CD4-positive, alpha-beta T cell (primary cell): ENCODE measurements at regions not wholly inside any gene's neighbourhood (a gene's known extent, or its start where the extent isn't known, plus 50 kb on each side); places are given as distances from the start of the nearest gene placed in this dataset.
"Not testable (repeated sequence)": the region's sequence is repeated elsewhere in the genome, so short reads cannot be mapped to it uniquely, and the experiment has no call there.

ENCODE experiments used
- ATAC-seq: fragments of 200-7000 bp; cut with Tn5 transposase; one replicate; pipeline ENCODE4 v1.10.0; 2022; ENCODE audit warnings: mild to moderate bottlenecking; ENCODE audit not compliant: poor library complexity
- CTCF ChIA-PET: fragments of 350-600 bp; sonication (Branson Sonifier 250); formaldehyde crosslinking; loops from one replicate; lab custom pipeline; 2021; ENCODE audit warnings: antibody characterized with exemption, inconsistent platforms; lab: Charles Lee
- POLR2A ChIA-PET: fragments of 350-600 bp; sonication (Branson Sonifier 250); formaldehyde crosslinking; loops from one replicate; lab custom pipeline; 2021; ENCODE audit warnings: antibody characterized with exemption, inconsistent platforms; lab: Charles Lee
- DNase-seq, 14 experiments: peaks; one replicate each; pipeline ENCODE4 v3.0.0-alpha.2; 2013 to 2020; ENCODE audit warnings: mixed read lengths in 2 of 14
- H3K27ac ChIP-seq, 2 donors: one replicate each; pipeline versions ENCODE4 v1.5.1 to v1.7.0; 2013; ENCODE audit warnings: low read length in 2 of 2, low read depth in 1 of 2, mild to moderate bottlenecking in 1 of 2
- H3K27me3 ChIP-seq, 2 experiments: 1 replicate in 1 of 2; 2 replicates in 1 of 2; pipeline versions ENCODE4 v1.6.1 to v1.7.0; 2013; ENCODE audit warnings: low read length in 2 of 2, control low read depth in 1 of 2, mild to moderate bottlenecking in 1 of 2, moderate library complexity in 1 of 2; ENCODE audit not compliant: insufficient read depth in 2 of 2, control insufficient read depth in 1 of 2
- H3K36me3 ChIP-seq: one replicate; pipeline ENCODE4 v1.6.1; 2013; ENCODE audit warnings: low read length, control low read depth; ENCODE audit not compliant: insufficient read depth
- H3K4me1 ChIP-seq: one replicate; pipeline ENCODE4 v1.6.1; 2013; ENCODE audit warnings: low read length, control low read depth; ENCODE audit not compliant: insufficient read depth
- H3K4me3 ChIP-seq: one replicate; pipeline ENCODE4 v1.5.1; 2013; ENCODE audit warnings: mild to moderate bottlenecking, low read length, moderate library complexity
- H3K9me3 ChIP-seq, 2 experiments: 1 replicate in 1 of 2; 2 replicates in 1 of 2; pipeline versions ENCODE4 v1.6.1 to v1.7.0; 2013; ENCODE audit warnings: low read length in 2 of 2, mild to moderate bottlenecking in 2 of 2, control low read depth in 1 of 2, moderate library complexity in 1 of 2; ENCODE audit not compliant: control insufficient read depth in 1 of 2, insufficient read depth in 1 of 2
- H3K27ac Mint-ChIP-seq: one replicate; pipeline ENCODE4 v1.8.0; 2020; ENCODE audit warnings: mixed read lengths
- H3K27me3 Mint-ChIP-seq: one replicate; pipeline ENCODE4 v1.8.0; 2021; ENCODE audit warnings: mixed read lengths
- H3K36me3 Mint-ChIP-seq: one replicate; pipeline ENCODE4 v1.8.0; 2021; ENCODE audit warnings: low read depth, mixed read lengths
- H3K4me1 Mint-ChIP-seq: one replicate; pipeline ENCODE4 v1.8.0; 2021; ENCODE audit warnings: low read depth, mixed read lengths
- H3K4me3 Mint-ChIP-seq: one replicate; pipeline ENCODE4 v1.8.0; 2020; ENCODE audit warnings: mild to moderate bottlenecking, mixed read lengths
- H3K9me3 Mint-ChIP-seq: one replicate; pipeline ENCODE4 v1.8.0; 2020; ENCODE audit warnings: mixed read lengths
- intact Hi-C, 2 experiments: fragments of 100-400 bp; cut with DNase I in 1 of 2; cut with micrococcal nuclease in 1 of 2; formaldehyde crosslinking; loops; one replicate each; pipeline versions ENCODE4 v1.15.1 to v1.9.0; 2023 to 2025; cut with DNase I, micrococcal nuclease
- TF ChIP-seq, protein P1 (sequence below): fragments of 200-600 bp; IDR thresholded peaks from one replicate; pipeline ENCODE4 v1.8.0; 2022; ENCODE audit warnings: antibody characterized with exemption, mild to moderate bottlenecking

DNA sequence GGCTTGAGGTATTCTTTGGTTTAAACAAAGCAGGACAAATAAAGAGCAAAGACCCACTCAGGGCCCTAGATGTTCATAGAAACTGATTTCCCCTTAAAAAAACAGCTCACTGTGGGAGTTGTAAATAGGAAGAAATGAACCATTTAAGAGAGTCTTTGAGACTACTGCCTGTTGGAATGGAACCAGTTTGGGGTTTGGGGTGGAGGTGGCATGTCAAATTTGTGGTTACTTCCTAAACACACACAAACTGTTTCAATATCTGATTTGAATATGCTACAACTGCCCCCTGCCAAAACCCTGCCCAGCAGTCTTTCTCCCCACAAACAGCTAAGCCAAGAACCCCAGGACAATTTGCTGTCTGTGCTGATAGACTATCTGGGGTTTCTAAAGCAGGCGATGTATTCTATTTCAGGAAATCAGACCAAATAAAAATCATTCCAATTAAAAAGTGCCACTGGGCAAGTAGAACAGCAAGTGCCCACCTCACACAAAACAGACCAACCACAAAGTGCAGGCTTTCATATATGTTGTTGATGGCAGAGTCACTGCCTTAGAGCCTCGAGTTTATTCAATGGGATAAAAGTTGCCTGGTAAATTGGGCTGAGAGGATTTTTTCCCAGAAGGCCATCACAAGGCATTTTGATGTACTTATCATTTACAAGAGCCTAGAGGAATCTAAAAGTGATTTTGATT lies 293.9 kb upstream of the PROK2 start:
- Histone ChIP-seq H3K4me3 (no peak overlapping the region), H3K36me3 (no peaks in the 10 kb centered on the region), H3K27ac (no peak overlapping the region), H3K27me3 (no peaks in the 10 kb centered on the region), H3K4me1 (no peaks in the 10 kb centered on the region), H3K9me3 (peaks cover 0 to 3% of the 10 kb centered on the region in 2 experiments)
- intact Hi-C loops, result no loop called here
- DNase-seq, result no peak
- no peak overlapping the region for H3K4me3 Mint-ChIP-seq
- ChIA-PET CTCF (no interaction called here), POLR2A (no interaction called here)
- H3K9me3 Mint-ChIP-seq, result peaks cover 5% of the 10 kb centered on the region
- no peaks in the 10 kb centered on the region for H3K36me3 Mint-ChIP-seq
- no peaks in the 10 kb centered on the region for H3K27me3 Mint-ChIP-seq
- H3K27ac Mint-ChIP-seq, result no peak overlapping the region
- TF ChIP-seq, protein P1, sequence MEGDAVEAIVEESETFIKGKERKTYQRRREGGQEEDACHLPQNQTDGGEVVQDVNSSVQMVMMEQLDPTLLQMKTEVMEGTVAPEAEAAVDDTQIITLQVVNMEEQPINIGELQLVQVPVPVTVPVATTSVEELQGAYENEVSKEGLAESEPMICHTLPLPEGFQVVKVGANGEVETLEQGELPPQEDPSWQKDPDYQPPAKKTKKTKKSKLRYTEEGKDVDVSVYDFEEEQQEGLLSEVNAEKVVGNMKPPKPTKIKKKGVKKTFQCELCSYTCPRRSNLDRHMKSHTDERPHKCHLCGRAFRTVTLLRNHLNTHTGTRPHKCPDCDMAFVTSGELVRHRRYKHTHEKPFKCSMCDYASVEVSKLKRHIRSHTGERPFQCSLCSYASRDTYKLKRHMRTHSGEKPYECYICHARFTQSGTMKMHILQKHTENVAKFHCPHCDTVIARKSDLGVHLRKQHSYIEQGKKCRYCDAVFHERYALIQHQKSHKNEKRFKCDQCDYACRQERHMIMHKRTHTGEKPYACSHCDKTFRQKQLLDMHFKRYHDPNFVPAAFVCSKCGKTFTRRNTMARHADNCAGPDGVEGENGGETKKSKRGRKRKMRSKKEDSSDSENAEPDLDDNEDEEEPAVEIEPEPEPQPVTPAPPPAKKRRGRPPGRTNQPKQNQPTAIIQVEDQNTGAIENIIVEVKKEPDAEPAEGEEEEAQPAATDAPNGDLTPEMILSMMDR, result no peak
- peaks cover 27% of the 10 kb centered on the region for H3K4me1 Mint-ChIP-seq
- ATAC-seq, result no peak

GRCh38 chr3:72077473-72078259 lies 292.7 kb upstream of the PROK2 start:
- Histone ChIP-seq H3K4me3 (no peak overlapping the region), H3K4me1 (no peaks in the 10 kb centered on the region), H3K36me3 (no peaks in the 10 kb centered on the region), H3K27me3 (no peaks in the 10 kb centered on the region), H3K9me3 (peaks cover 0 to 3% of the 10 kb centered on the region in 2 experiments), H3K27ac (no peak overlapping the region)
- Mint-ChIP-seq H3K27ac (no peak overlapping the region), H3K27me3 (no peaks in the 10 kb centered on the region), H3K4me3 (no peak overlapping the region), H3K4me1 (peaks cover 17% of the 10 kb centered on the region), H3K9me3 (peaks cover 5% of the 10 kb centered on the region), H3K36me3 (no peaks in the 10 kb centered on the region)
- intact Hi-C loops, result no loop called here
- ATAC-seq (no peak), DNase-seq (no peak)
- ChIA-PET CTCF (no interaction called here), POLR2A (no interaction called here)
- TF ChIP-seq, protein P1, result no peak

- H3K4me3 ChIP-seq, H3K27me3 ChIP-seq, H3K36me3 Mint-ChIP-seq, intact Hi-C loops, H3K36me3 ChIP-seq, H3K9me3 ChIP-seq, CTCF ChIA-PET, H3K27ac Mint-ChIP-seq, POLR2A ChIA-PET, H3K27ac ChIP-seq, ATAC-seq, H3K4me3 Mint-ChIP-seq, DNase-seq, H3K27me3 Mint-ChIP-seq, H3K4me1 ChIP-seq, H3K9me3 Mint-ChIP-seq: not testable (repeated sequence)
- H3K4me1 Mint-ChIP-seq, result peaks cover 10% of the 10 kb centered on the region
These were observed 290.9 kb upstream of the PROK2 start for GRCh38 chr3:72075848-72076247.
